Common myeloid progenitor, CD34-positive (primary cell): ENCODE measurements at regions not wholly inside any gene's neighbourhood (a gene's known extent, or its start where the extent isn't known, plus 50 kb on each side); places are given as distances from the start of the nearest gene placed in this dataset.
A peak's percentile ranks its signal among the peaks of the same experiment; 100 is the strongest.

Source experiments
- CTCF ChIA-PET: fragments of 350-600 bp; sonication (Branson Sonifier 250); formaldehyde crosslinking; loops from one replicate; lab custom pipeline; 2021; ENCODE audit warnings: antibody characterized with exemption; lab: Charles Lee
- POLR2A ChIA-PET: fragments of 350-600 bp; sonication (Branson Sonifier 250); formaldehyde crosslinking; loops from one replicate; lab custom pipeline; 2021; ENCODE audit warnings: antibody characterized with exemption; lab: Charles Lee
- DNase-seq, 3 donors: peaks; one replicate each; pipeline versions ENCODE4 v3.0.0 to v3.0.0-alpha.2; 2013
- H3K27ac ChIP-seq, 2 experiments: 1 replicate in 1 of 2; 2 replicates in 1 of 2; pipeline ENCODE4 v1.7.0; 2013; ENCODE audit warnings: inconsistent platforms in 2 of 2, low read length in 2 of 2, mild to moderate bottlenecking in 2 of 2, low read depth in 1 of 2, moderate library complexity in 1 of 2; ENCODE audit not compliant: severe bottlenecking in 2 of 2, insufficient read depth in 1 of 2, poor library complexity in 1 of 2
- H3K27me3 ChIP-seq, 5 experiments: replicated peaks in 2 of 5; 1 replicate in 3 of 5; 2 replicates in 2 of 5; pipeline versions ENCODE4 v1.6.1 to v1.7.0; 2013; ENCODE audit warnings: low read length in 4 of 5, mild to moderate bottlenecking in 2 of 5, moderate library complexity in 2 of 5, inconsistent platforms in 1 of 5; ENCODE audit not compliant: insufficient read depth in 5 of 5, control insufficient read depth in 4 of 5
- H3K36me3 ChIP-seq, 4 experiments: 1 replicate in 2 of 4; 2 replicates in 2 of 4; pipeline versions ENCODE4 v1.6.1 to v1.7.0; 2013; ENCODE audit warnings: low read length in 3 of 4, control low read depth in 1 of 4, mild to moderate bottlenecking in 1 of 4; ENCODE audit not compliant: control insufficient read depth in 4 of 4, insufficient read depth in 4 of 4
- H3K4me1 ChIP-seq, 4 experiments: 1 replicate in 3 of 4; 2 replicates in 1 of 4; pipeline versions ENCODE4 v1.6.1 to v1.7.1; 2013; ENCODE audit warnings: low read length in 3 of 4, mild to moderate bottlenecking in 3 of 4, control low read depth in 1 of 4, inconsistent platforms in 1 of 4, moderate library complexity in 1 of 4; ENCODE audit not compliant: control insufficient read depth in 4 of 4, insufficient read depth in 4 of 4; ENCODE audit errors: control extremely low read depth in 1 of 4
- H3K4me3 ChIP-seq, 7 experiments: 1 replicate in 4 of 7; 2 replicates in 3 of 7; pipeline versions ENCODE4 v1.5.1 to v1.7.0; 2013; ENCODE audit warnings: mild to moderate bottlenecking in 7 of 7, low read length in 6 of 7, moderate library complexity in 6 of 7, inconsistent platforms in 2 of 7, low read depth in 2 of 7, control low read depth in 1 of 7; ENCODE audit not compliant: insufficient read depth in 4 of 7, control insufficient read depth in 1 of 7; ENCODE audit errors: extremely low read depth in 1 of 7
- H3K9me3 ChIP-seq, 5 experiments: 1 replicate in 4 of 5; 2 replicates in 1 of 5; pipeline versions ENCODE4 v1.6.1 to v1.7.1; 2013; ENCODE audit warnings: low read length in 4 of 5, mild to moderate bottlenecking in 2 of 5, inconsistent platforms in 1 of 5, low read depth in 1 of 5, moderate library complexity in 1 of 5; ENCODE audit not compliant: control insufficient read depth in 4 of 5, insufficient read depth in 2 of 5; ENCODE audit errors: control extremely low read depth in 1 of 5
- WGBS: methylation state at CpG from one replicate; pipeline ENCODE4 v1.1.5; 2013; ENCODE audit not compliant: insufficient coverage; 5-methylcytosine and 5-hydroxymethylcytosine counted together

GRCh38 chr4:178712486-178712885 is 1270.2 kb upstream of the AGA start:
- ChIA-PET POLR2A (no interaction called here), CTCF (no interaction called here)
- no peaks in the 10 kb centered on the region for H3K27me3 ChIP-seq
- no peaks in the 10 kb centered on the region for H3K36me3 ChIP-seq
- no peak overlapping the region for H3K27ac ChIP-seq
- no peak for DNase-seq
- no peaks in the 10 kb centered on the region for H3K9me3 ChIP-seq
- no CpG with 5 or more reads among the region's 1 CpG for WGBS
- H3K4me1 ChIP-seq = no peaks in the 10 kb centered on the region
- H3K4me3 ChIP-seq = no peak overlapping the region

- 100% methylated on average over 1 of the region's 4 CpGs for WGBS
- H3K27me3 ChIP-seq = no peaks in the 10 kb centered on the region
- CTCF ChIA-PET = no interaction called here
- H3K27ac ChIP-seq = no peak overlapping the region
- H3K4me3 ChIP-seq = no peak overlapping the region
- H3K9me3 ChIP-seq = no peaks in the 10 kb centered on the region
- H3K4me1 ChIP-seq = no peaks in the 10 kb centered on the region
- no peaks in the 10 kb centered on the region for H3K36me3 ChIP-seq
- POLR2A ChIA-PET = no interaction called here
- no peak for DNase-seq
These were observed 1295.8 kb upstream of the AGA start for GRCh38 chr4:178738026-178738425.

- Histone ChIP-seq H3K4me1 (no peaks in the 10 kb centered on the region), H3K27ac (no peak overlapping the region), H3K9me3 (no peaks in the 10 kb centered on the region), H3K4me3 (no peak overlapping the region), H3K27me3 (no peaks in the 10 kb centered on the region), H3K36me3 (no peaks in the 10 kb centered on the region)
- WGBS = no CpG with 5 or more reads among the region's 1 CpG
- DNase-seq = peak in 1 of 3 donors; percentile 3
- POLR2A ChIA-PET = no interaction called here
- CTCF ChIA-PET = no interaction called here
These were observed 1303.0 kb upstream of the AGA start for GRCh38 chr4:178745203-178745602.

- CTCF ChIA-PET = no interaction called here
- H3K9me3 ChIP-seq = no peaks in the 10 kb centered on the region
These were observed 1310.8 kb upstream of the AGA start for GRCh38 chr4:178752954-178753525.

GRCh38 chr4:178778496-178778895 is 1336.3 kb upstream of the AGA start:
- H3K4me3 ChIP-seq = no peak overlapping the region
- DNase-seq = no peak
- no peaks in the 10 kb centered on the region for H3K36me3 ChIP-seq
- 98% methylated on average over 5 of the region's 8 CpGs for WGBS
- no peak overlapping the region for H3K27ac ChIP-seq
- POLR2A ChIA-PET = no interaction called here
- no peaks in the 10 kb centered on the region for H3K4me1 ChIP-seq
- no peaks in the 10 kb centered on the region for H3K9me3 ChIP-seq
- H3K27me3 ChIP-seq = no peaks in the 10 kb centered on the region
- CTCF ChIA-PET = no interaction called here

More at GRCh38 chr4:178752954-178753525, 1310.8 kb upstream of the AGA start:
- WGBS = 100% methylated on average over 1 of the region's 2 CpGs
- no peaks in the 10 kb centered on the region for H3K4me1 ChIP-seq
- H3K4me3 ChIP-seq = no peak overlapping the region
- POLR2A ChIA-PET = interaction anchor here (0.6 kb wide), 1 partner anchor 17 kb away, joined by 4 read pairs; no protein-coding TSS in a partner anchor
- H3K27ac ChIP-seq = no peak overlapping the region
- H3K27me3 ChIP-seq = no peaks in the 10 kb centered on the region
- no peaks in the 10 kb centered on the region for H3K36me3 ChIP-seq
- no peak for DNase-seq

GRCh38 chr4:178781779-178782178 is 1339.5 kb upstream of the AGA start:
- H3K27me3 ChIP-seq = no peaks in the 10 kb centered on the region

GRCh38 chr4:178784491-178784890 is 1342.3 kb upstream of the AGA start:
- 54% methylated on average over 3 of the region's 3 CpGs for WGBS
- DNase-seq = no peak
- Histone ChIP-seq H3K9me3 (no peaks in the 10 kb centered on the region), H3K4me1 (peaks cover 0 to 5% (median 0%) of the 10 kb centered on the region in 4 experiments), H3K27me3 (no peaks in the 10 kb centered on the region), H3K4me3 (no peak overlapping the region), H3K27ac (no peak overlapping the region), H3K36me3 (no peaks in the 10 kb centered on the region)
- CTCF ChIA-PET = no interaction called here
- POLR2A ChIA-PET = no interaction called here

More at GRCh38 chr4:178781779-178782178, 1339.5 kb upstream of the AGA start:
- Histone ChIP-seq H3K36me3 (no peaks in the 10 kb centered on the region), H3K27ac (no peak overlapping the region), H3K4me3 (no peak overlapping the region), H3K9me3 (no peaks in the 10 kb centered on the region), H3K4me1 (peaks cover 0 to 5% (median 0%) of the 10 kb centered on the region in 4 experiments)
- POLR2A ChIA-PET = no interaction called here
- WGBS = no CpG with 5 or more reads among the region's 1 CpG
- no peak for DNase-seq
- CTCF ChIA-PET = no interaction called here
